Kidney epithelial cell (primary cell): ENCODE measurements at regions not wholly inside any gene's neighbourhood (a gene's known extent, or its start where the extent isn't known, plus 50 kb on each side); places are given as distances from the start of the nearest gene placed in this dataset.

Source experiments
- DNase-seq: peaks from one replicate; pipeline ENCODE4 v3.0.0-alpha.2; 2010; ENCODE audit warnings: low read depth
- H3K27me3 ChIP-seq: 2 replicates; pipeline ENCODE4 v1.6.0; 2011; ENCODE audit warnings: low read length; ENCODE audit not compliant: control insufficient read depth, insufficient read depth
- H3K36me3 ChIP-seq: 2 replicates; pipeline ENCODE4 v1.5.1; 2011; ENCODE audit warnings: low read length; ENCODE audit not compliant: control insufficient read depth, insufficient read depth
- H3K4me3 ChIP-seq: 2 replicates; pipeline ENCODE4 v1.5.1; 2011; ENCODE audit warnings: low read depth, mild to moderate bottlenecking, control low read depth, low read length
- CTCF ChIP-seq: IDR thresholded peaks from 2 replicates; pipeline ENCODE4 v1.5.1; 2011; ENCODE audit warnings: mild to moderate bottlenecking, moderate library complexity, low read length, control low read depth, inconsistent platforms; ENCODE audit not compliant: insufficient read depth, poor library complexity, severe bottlenecking

GRCh38 chr15:31523655-31524049 is 197.0 kb downstream of the KLF13 start:
- H3K27me3 ChIP-seq, result no peaks in the 10 kb centered on the region
- no peak overlapping the region for H3K4me3 ChIP-seq
- H3K36me3 ChIP-seq, result no peaks in the 10 kb centered on the region
- TF ChIP-seq CTCF, result no peak
- no peak for DNase-seq

- Histone ChIP-seq H3K36me3 (no peaks in the 10 kb centered on the region), H3K27me3 (no peaks in the 10 kb centered on the region), H3K4me3 (no peak overlapping the region)
- no peak for DNase-seq
- TF ChIP-seq CTCF, result no peak
Observed at GRCh38 chr15:31525185-31525695, 198.6 kb downstream of the KLF13 start.

GRCh38 chr15:31525988-31526665 is 199.5 kb downstream of the KLF13 start:
- no peak for TF ChIP-seq CTCF
- no peak for DNase-seq

GRCh38 chr15:31526916-31527690 is 200.5 kb downstream of the KLF13 start:
- Histone ChIP-seq H3K4me3 (no peak overlapping the region), H3K36me3 (no peaks in the 10 kb centered on the region), H3K27me3 (no peaks in the 10 kb centered on the region)
- DNase-seq, result no peak
- TF ChIP-seq CTCF, result no peak

More at GRCh38 chr15:31525988-31526665, 199.5 kb downstream of the KLF13 start:
- H3K4me3 ChIP-seq, result no peak overlapping the region
- no peaks in the 10 kb centered on the region for H3K27me3 ChIP-seq
- no peaks in the 10 kb centered on the region for H3K36me3 ChIP-seq

GRCh38 chr15:31528846-31529245 is 202.2 kb downstream of the KLF13 start:
- H3K27me3 ChIP-seq, result no peaks in the 10 kb centered on the region
- TF ChIP-seq CTCF, result no peak
- no peak for DNase-seq
- no peak overlapping the region for H3K4me3 ChIP-seq
- no peaks in the 10 kb centered on the region for H3K36me3 ChIP-seq
